OCI-M1 (cell line): ENCODE measurements at regions not wholly inside any gene's neighbourhood (a gene's known extent, or its start where the extent isn't known, plus 50 kb on each side); places are given as distances from the start of the nearest gene placed in this dataset.

Experiments
- DNase-seq: peaks from one replicate; lab custom pipeline; 2025; lab: John Stamatoyannopoulos, UW

GRCh38 chr1:188170935-188171334 is 1342.2 kb downstream of the PLA2G4A start:
- no peak for DNase-seq

- peak; percentile 8 for DNase-seq
Measured at GRCh38 chr1:188182063-188182462, 1353.3 kb downstream of the PLA2G4A start.

GRCh38 chr1:188188317-188188716 is 1359.6 kb downstream of the PLA2G4A start:
- DNase-seq = peak; percentile 24

GRCh38 chr1:188194916-188195315 is 1366.2 kb downstream of the PLA2G4A start:
- DNase-seq = no peak

GRCh38 chr1:188218289-188218688 is 1389.5 kb downstream of the PLA2G4A start:
- DNase-seq = no peak

GRCh38 chr1:188220051-188220450 is 1391.3 kb downstream of the PLA2G4A start:
- DNase-seq = no peak

GRCh38 chr1:188224263-188224662 is 1395.5 kb downstream of the PLA2G4A start:
- DNase-seq = no peak

GRCh38 chr1:188225975-188226374 is 1397.2 kb downstream of the PLA2G4A start:
- no peak for DNase-seq

- DNase-seq = no peak
Measured at GRCh38 chr1:188228623-188229022, 1399.9 kb downstream of the PLA2G4A start.

- DNase-seq = no peak
Measured at GRCh38 chr1:188237573-188238348, 1409.0 kb downstream of the PLA2G4A start.

- DNase-seq = peak; percentile 61
Measured at GRCh38 chr1:188240772-188241406, 1412.1 kb downstream of the PLA2G4A start.

GRCh38 chr1:188241629-188242028 is 1412.9 kb downstream of the PLA2G4A start:
- DNase-seq = no peak

- no peak for DNase-seq
Measured at GRCh38 chr1:188243456-188243855, 1414.7 kb downstream of the PLA2G4A start.

- no peak for DNase-seq
Measured at GRCh38 chr1:188244681-188245080, 1415.9 kb downstream of the PLA2G4A start.

GRCh38 chr1:188247255-188247654 is 1418.5 kb downstream of the PLA2G4A start:
- DNase-seq = peak; percentile 58

- DNase-seq = peak; percentile 59
Measured at GRCh38 chr1:188249811-188250210, 1421.1 kb downstream of the PLA2G4A start.

- DNase-seq = no peak
Measured at GRCh38 chr1:188251036-188251435, 1422.3 kb downstream of the PLA2G4A start.

GRCh38 chr1:188261849-188262248 is 1433.1 kb downstream of the PLA2G4A start:
- no peak for DNase-seq

- DNase-seq = no peak
Measured at GRCh38 chr1:188269956-188270355, 1441.2 kb downstream of the PLA2G4A start.

- DNase-seq = no peak
Measured at GRCh38 chr1:188270497-188270896, 1441.7 kb downstream of the PLA2G4A start.

GRCh38 chr1:188277771-188278170 is 1449.0 kb downstream of the PLA2G4A start:
- no peak for DNase-seq

- DNase-seq = no peak
Measured at GRCh38 chr1:188281921-188282320, 1453.2 kb downstream of the PLA2G4A start.

GRCh38 chr1:188295157-188295556 is 1466.4 kb downstream of the PLA2G4A start:
- DNase-seq = no peak

GRCh38 chr1:188302746-188303145 is 1474.0 kb downstream of the PLA2G4A start:
- no peak for DNase-seq
